ENCODE measurements at regions not wholly inside any gene's neighbourhood (a gene's known extent, or its start where the extent isn't known, plus 50 kb on each side); places are given as distances from the start of the nearest gene placed in this dataset.

DNA sequence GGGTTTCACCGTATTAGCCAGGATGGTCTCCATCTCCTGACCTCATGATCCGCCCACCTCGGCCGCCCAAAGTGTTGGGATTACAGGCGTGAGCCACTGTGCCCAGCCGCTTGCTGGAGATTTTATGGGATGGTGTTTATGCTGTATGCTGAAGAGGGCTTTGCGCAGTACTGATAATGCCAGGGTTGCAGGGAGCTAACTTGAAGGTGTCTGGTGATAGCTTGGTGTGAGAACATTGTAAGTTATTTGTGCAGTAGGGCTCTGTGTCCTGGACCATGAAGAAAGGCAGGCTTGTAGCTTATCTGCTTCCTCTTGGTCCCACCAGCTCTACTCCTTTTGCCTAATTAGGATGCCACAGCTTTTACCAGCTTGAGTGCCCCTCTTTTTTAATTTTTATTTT, 157.0 kb upstream of the DTNBP1 start:
- no peak overlapping the region for H3K4me2 ChIP-seq
- H3K9me3 Mint-ChIP-seq = no peaks in the 10 kb centered on the region; the same call in 2 of the 3 replicates
- no peak overlapping the region for H3K27ac Mint-ChIP-seq
- no peak overlapping the region for H3K27ac ChIP-seq (ENCODE audit: low read depth)
- no peaks in the 10 kb centered on the region for H3K27me3 ChIP-seq (ENCODE audit: insufficient read depth)
- H2AFZ ChIP-seq = no peak overlapping the region
- no peaks in the 10 kb centered on the region for H3F3A ChIP-seq (replicated peaks; ENCODE audit: low read depth)
- H3K4me3 Mint-ChIP-seq = no peak overlapping the region
- DNase-seq (ENCODE audit: low spot score) = no peak
- no peaks in the 10 kb centered on the region for H3K36me3 Mint-ChIP-seq (ENCODE audit: low read depth)
- H3K36me3 ChIP-seq (ENCODE audit: insufficient read depth) = no peaks in the 10 kb centered on the region
- no peak overlapping the region for H3K4me3 ChIP-seq
- no peaks in the 10 kb centered on the region for H3K79me2 ChIP-seq (replicated peaks; ENCODE audit: insufficient read depth)
- no peak for ATAC-seq
- peaks cover 15% of the 10 kb centered on the region for H3K4me1 Mint-ChIP-seq
- no peaks in the 10 kb centered on the region; the same call in 1 of the 2 replicates for H3K9me2 ChIP-seq (ENCODE audit: insufficient read depth)
- peaks cover 1% of the 10 kb centered on the region for H3K27me3 Mint-ChIP-seq (ENCODE audit: insufficient read depth, low read depth, poor library complexity)
- H4K20me1 ChIP-seq (replicated peaks; ENCODE audit: insufficient read depth) = no peaks in the 10 kb centered on the region
- H3K4me1 ChIP-seq (ENCODE audit: insufficient read depth) = peaks cover 8% of the 10 kb centered on the region; the same call in 1 of the 2 replicates
- TF ChIP-seq CREB1 (CRISPR knock-in tag; IDR thresholded peaks at IDR 0.05; ENCODE audit: low read depth) = no peak
- TF ChIP-seq, protein P1, sequence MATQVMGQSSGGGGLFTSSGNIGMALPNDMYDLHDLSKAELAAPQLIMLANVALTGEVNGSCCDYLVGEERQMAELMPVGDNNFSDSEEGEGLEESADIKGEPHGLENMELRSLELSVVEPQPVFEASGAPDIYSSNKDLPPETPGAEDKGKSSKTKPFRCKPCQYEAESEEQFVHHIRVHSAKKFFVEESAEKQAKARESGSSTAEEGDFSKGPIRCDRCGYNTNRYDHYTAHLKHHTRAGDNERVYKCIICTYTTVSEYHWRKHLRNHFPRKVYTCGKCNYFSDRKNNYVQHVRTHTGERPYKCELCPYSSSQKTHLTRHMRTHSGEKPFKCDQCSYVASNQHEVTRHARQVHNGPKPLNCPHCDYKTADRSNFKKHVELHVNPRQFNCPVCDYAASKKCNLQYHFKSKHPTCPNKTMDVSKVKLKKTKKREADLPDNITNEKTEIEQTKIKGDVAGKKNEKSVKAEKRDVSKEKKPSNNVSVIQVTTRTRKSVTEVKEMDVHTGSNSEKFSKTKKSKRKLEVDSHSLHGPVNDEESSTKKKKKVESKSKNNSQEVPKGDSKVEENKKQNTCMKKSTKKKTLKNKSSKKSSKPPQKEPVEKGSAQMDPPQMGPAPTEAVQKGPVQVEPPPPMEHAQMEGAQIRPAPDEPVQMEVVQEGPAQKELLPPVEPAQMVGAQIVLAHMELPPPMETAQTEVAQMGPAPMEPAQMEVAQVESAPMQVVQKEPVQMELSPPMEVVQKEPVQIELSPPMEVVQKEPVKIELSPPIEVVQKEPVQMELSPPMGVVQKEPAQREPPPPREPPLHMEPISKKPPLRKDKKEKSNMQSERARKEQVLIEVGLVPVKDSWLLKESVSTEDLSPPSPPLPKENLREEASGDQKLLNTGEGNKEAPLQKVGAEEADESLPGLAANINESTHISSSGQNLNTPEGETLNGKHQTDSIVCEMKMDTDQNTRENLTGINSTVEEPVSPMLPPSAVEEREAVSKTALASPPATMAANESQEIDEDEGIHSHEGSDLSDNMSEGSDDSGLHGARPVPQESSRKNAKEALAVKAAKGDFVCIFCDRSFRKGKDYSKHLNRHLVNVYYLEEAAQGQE (IDR thresholded peaks at IDR 0.05; ENCODE audit: unreplicated experiment) = no peak
- TF ChIP-seq JUNB (IDR thresholded peaks at IDR 0.05; ENCODE audit: unreplicated experiment) = no peak
- TF ChIP-seq, protein P2, sequence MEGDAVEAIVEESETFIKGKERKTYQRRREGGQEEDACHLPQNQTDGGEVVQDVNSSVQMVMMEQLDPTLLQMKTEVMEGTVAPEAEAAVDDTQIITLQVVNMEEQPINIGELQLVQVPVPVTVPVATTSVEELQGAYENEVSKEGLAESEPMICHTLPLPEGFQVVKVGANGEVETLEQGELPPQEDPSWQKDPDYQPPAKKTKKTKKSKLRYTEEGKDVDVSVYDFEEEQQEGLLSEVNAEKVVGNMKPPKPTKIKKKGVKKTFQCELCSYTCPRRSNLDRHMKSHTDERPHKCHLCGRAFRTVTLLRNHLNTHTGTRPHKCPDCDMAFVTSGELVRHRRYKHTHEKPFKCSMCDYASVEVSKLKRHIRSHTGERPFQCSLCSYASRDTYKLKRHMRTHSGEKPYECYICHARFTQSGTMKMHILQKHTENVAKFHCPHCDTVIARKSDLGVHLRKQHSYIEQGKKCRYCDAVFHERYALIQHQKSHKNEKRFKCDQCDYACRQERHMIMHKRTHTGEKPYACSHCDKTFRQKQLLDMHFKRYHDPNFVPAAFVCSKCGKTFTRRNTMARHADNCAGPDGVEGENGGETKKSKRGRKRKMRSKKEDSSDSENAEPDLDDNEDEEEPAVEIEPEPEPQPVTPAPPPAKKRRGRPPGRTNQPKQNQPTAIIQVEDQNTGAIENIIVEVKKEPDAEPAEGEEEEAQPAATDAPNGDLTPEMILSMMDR (conservative IDR thresholded peaks at IDR 0.05; ENCODE audit: low read depth in 2 of 2) = no peak
- no peak for TF ChIP-seq ZNF114 (CRISPR knock-in tag; IDR thresholded peaks at IDR 0.05)
- no peak for TF ChIP-seq EZH2phosphoT487 (IDR thresholded peaks at IDR 0.05; ENCODE audit: unreplicated experiment)
- TF ChIP-seq STAT1 (IDR thresholded peaks at IDR 0.05; ENCODE audit: unreplicated experiment) = no peak
- no peak for TF ChIP-seq EZH2 (IDR thresholded peaks at IDR 0.05; ENCODE audit: low read depth, unreplicated experiment)
- TF ChIP-seq, protein P3, sequence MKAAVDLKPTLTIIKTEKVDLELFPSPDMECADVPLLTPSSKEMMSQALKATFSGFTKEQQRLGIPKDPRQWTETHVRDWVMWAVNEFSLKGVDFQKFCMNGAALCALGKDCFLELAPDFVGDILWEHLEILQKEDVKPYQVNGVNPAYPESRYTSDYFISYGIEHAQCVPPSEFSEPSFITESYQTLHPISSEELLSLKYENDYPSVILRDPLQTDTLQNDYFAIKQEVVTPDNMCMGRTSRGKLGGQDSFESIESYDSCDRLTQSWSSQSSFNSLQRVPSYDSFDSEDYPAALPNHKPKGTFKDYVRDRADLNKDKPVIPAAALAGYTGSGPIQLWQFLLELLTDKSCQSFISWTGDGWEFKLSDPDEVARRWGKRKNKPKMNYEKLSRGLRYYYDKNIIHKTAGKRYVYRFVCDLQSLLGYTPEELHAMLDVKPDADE (IDR thresholded peaks at IDR 0.05) = no peak
- TF ChIP-seq, protein P4, sequence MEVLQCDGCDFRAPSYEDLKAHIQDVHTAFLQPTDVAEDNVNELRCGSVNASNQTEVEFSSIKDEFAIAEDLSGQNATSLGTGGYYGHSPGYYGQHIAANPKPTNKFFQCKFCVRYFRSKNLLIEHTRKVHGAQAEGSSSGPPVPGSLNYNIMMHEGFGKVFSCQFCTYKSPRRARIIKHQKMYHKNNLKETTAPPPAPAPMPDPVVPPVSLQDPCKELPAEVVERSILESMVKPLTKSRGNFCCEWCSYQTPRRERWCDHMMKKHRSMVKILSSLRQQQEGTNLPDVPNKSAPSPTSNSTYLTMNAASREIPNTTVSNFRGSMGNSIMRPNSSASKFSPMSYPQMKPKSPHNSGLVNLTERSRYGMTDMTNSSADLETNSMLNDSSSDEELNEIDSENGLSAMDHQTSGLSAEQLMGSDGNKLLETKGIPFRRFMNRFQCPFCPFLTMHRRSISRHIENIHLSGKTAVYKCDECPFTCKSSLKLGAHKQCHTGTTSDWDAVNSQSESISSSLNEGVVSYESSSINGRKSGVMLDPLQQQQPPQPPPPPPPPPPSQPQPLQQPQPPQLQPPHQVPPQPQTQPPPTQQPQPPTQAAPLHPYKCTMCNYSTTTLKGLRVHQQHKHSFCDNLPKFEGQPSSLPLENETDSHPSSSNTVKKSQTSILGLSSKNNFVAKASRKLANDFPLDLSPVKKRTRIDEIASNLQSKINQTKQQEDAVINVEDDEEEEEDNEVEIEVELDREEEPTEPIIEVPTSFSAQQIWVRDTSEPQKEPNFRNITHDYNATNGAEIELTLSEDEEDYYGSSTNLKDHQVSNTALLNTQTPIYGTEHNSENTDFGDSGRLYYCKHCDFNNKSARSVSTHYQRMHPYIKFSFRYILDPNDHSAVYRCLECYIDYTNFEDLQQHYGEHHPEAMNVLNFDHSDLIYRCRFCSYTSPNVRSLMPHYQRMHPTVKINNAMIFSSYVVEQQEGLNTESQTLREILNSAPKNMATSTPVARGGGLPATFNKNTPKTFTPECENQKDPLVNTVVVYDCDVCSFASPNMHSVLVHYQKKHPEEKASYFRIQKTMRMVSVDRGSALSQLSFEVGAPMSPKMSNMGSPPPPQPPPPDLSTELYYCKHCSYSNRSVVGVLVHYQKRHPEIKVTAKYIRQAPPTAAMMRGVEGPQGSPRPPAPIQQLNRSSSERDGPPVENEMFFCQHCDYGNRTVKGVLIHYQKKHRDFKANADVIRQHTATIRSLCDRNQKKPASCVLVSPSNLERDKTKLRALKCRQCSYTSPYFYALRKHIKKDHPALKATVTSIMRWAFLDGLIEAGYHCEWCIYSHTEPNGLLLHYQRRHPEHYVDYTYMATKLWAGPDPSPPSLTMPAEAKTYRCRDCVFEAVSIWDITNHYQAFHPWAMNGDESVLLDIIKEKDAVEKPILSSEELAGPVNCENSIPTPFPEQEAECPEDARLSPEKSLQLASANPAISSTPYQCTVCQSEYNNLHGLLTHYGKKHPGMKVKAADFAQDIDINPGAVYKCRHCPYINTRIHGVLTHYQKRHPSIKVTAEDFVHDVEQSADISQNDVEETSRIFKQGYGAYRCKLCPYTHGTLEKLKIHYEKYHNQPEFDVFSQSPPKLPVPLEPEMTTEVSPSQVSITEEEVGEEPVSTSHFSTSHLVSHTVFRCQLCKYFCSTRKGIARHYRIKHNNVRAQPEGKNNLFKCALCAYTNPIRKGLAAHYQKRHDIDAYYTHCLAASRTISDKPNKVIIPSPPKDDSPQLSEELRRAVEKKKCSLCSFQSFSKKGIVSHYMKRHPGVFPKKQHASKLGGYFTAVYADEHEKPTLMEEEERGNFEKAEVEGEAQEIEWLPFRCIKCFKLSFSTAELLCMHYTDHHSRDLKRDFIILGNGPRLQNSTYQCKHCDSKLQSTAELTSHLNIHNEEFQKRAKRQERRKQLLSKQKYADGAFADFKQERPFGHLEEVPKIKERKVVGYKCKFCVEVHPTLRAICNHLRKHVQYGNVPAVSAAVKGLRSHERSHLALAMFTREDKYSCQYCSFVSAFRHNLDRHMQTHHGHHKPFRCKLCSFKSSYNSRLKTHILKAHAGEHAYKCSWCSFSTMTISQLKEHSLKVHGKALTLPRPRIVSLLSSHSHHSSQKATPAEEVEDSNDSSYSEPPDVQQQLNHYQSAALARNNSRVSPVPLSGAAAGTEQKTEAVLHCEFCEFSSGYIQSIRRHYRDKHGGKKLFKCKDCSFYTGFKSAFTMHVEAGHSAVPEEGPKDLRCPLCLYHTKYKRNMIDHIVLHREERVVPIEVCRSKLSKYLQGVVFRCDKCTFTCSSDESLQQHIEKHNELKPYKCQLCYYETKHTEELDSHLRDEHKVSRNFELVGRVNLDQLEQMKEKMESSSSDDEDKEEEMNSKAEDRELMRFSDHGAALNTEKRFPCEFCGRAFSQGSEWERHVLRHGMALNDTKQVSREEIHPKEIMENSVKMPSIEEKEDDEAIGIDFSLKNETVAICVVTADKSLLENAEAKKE (CRISPR knock-in tag; IDR thresholded peaks at IDR 0.05) = no peak
- no peak for TF ChIP-seq ZNF331 (CRISPR knock-in tag; IDR thresholded peaks at IDR 0.05; ENCODE audit: low read depth)
- TF ChIP-seq NANOG (IDR thresholded peaks at IDR 0.05; ENCODE audit: borderline replicate concordance) = no peak
- no peak for TF ChIP-seq POLR2AphosphoS5 (IDR thresholded peaks at IDR 0.05; ENCODE audit: low read depth)
